ENCODE measurements at regions not wholly inside any gene's neighbourhood (a gene's known extent, or its start where the extent isn't known, plus 50 kb on each side); places are given as distances from the start of the nearest gene placed in this dataset.
A peak's percentile ranks its signal among the peaks of the same experiment; 100 is the strongest.
"Not testable (repeated sequence)": the region's sequence is repeated elsewhere in the genome, so short reads cannot be mapped to it uniquely, and the experiment has no call there.

- H3K9me1 ChIP-seq (ENCODE audit: control insufficient read depth, extremely low read depth, insufficient read depth, low read length); H3K79me2 ChIP-seq (ENCODE audit: control insufficient read depth, insufficient read depth, low read length); FAIRE-seq; H3K4me1 ChIP-seq (ENCODE audit: control insufficient read depth, extremely low read depth, insufficient read depth, low read length); H3K36me3 ChIP-seq (ENCODE audit: control insufficient read depth in 2 of 2, extremely low read depth in 1 of 2, insufficient read depth in 2 of 2, low read length in 2 of 2); H3K9me3 ChIP-seq (ENCODE audit: control insufficient read depth, low read depth, low read length); dilution Hi-C loops (cut with MboI; ENCODE audit: extremely low pct_ligation_motif_present, low sequenced_read_pairs); DNase-seq (ENCODE audit: low read depth, low spot score); H3K4me2 ChIP-seq (ENCODE audit: control insufficient read depth, extremely low read depth, insufficient read depth, low read depth, low read length); H3K9ac ChIP-seq (ENCODE audit: control insufficient read depth, extremely low read depth, insufficient read depth, low read length); H3K27me3 ChIP-seq (ENCODE audit: control insufficient read depth, extremely low read depth, insufficient read depth, low read length); H3K4me3 ChIP-seq (ENCODE audit: control insufficient read depth in 2 of 3, extremely low read depth in 1 of 3, insufficient read depth in 2 of 3, low read depth in 1 of 3, low read length in 3 of 3); H2AFZ ChIP-seq (ENCODE audit: control insufficient read depth, low read length); H4K20me1 ChIP-seq (ENCODE audit: control insufficient read depth, extremely low read depth, insufficient read depth, low read length): not testable (repeated sequence)
- H3K27ac ChIP-seq (ENCODE audit: control insufficient read depth, insufficient read depth, low read length): peak overlapping the region; percentile 20
Measured at GRCh38 chr1:120529475-120530089, 114.7 kb downstream of the NBPF8 start.

GRCh38 chr1:120531455-120531854 is 116.6 kb downstream of the NBPF8 start:
- dilution Hi-C loops (cut with MboI; ENCODE audit: extremely low pct_ligation_motif_present, low sequenced_read_pairs); DNase-seq (ENCODE audit: low read depth, low spot score); H3K4me3 ChIP-seq (ENCODE audit: control insufficient read depth in 2 of 3, extremely low read depth in 1 of 3, insufficient read depth in 2 of 3, low read depth in 1 of 3, low read length in 3 of 3); H3K4me1 ChIP-seq (ENCODE audit: control insufficient read depth, extremely low read depth, insufficient read depth, low read length); H2AFZ ChIP-seq (ENCODE audit: control insufficient read depth, low read length); H3K4me2 ChIP-seq (ENCODE audit: control insufficient read depth, extremely low read depth, insufficient read depth, low read depth, low read length); H3K27ac ChIP-seq (ENCODE audit: control insufficient read depth, insufficient read depth, low read length); H3K9ac ChIP-seq (ENCODE audit: control insufficient read depth, extremely low read depth, insufficient read depth, low read length); H4K20me1 ChIP-seq (ENCODE audit: control insufficient read depth, extremely low read depth, insufficient read depth, low read length); H3K27me3 ChIP-seq (ENCODE audit: control insufficient read depth, extremely low read depth, insufficient read depth, low read length); H3K9me3 ChIP-seq (ENCODE audit: control insufficient read depth, low read depth, low read length); H3K9me1 ChIP-seq (ENCODE audit: control insufficient read depth, extremely low read depth, insufficient read depth, low read length); FAIRE-seq; H3K36me3 ChIP-seq (ENCODE audit: control insufficient read depth in 2 of 2, extremely low read depth in 1 of 2, insufficient read depth in 2 of 2, low read length in 2 of 2); H3K79me2 ChIP-seq (ENCODE audit: control insufficient read depth, insufficient read depth, low read length): not testable (repeated sequence)

- H3K4me3 ChIP-seq (ENCODE audit: control insufficient read depth in 2 of 3, extremely low read depth in 1 of 3, insufficient read depth in 2 of 3, low read depth in 1 of 3, low read length in 3 of 3); H4K20me1 ChIP-seq (ENCODE audit: control insufficient read depth, extremely low read depth, insufficient read depth, low read length); H3K4me1 ChIP-seq (ENCODE audit: control insufficient read depth, extremely low read depth, insufficient read depth, low read length); H3K9ac ChIP-seq (ENCODE audit: control insufficient read depth, extremely low read depth, insufficient read depth, low read length); H2AFZ ChIP-seq (ENCODE audit: control insufficient read depth, low read length); H3K9me1 ChIP-seq (ENCODE audit: control insufficient read depth, extremely low read depth, insufficient read depth, low read length); H3K79me2 ChIP-seq (ENCODE audit: control insufficient read depth, insufficient read depth, low read length); H3K36me3 ChIP-seq (ENCODE audit: control insufficient read depth in 2 of 2, extremely low read depth in 1 of 2, insufficient read depth in 2 of 2, low read length in 2 of 2); FAIRE-seq; DNase-seq (ENCODE audit: low read depth, low spot score); dilution Hi-C loops (cut with MboI; ENCODE audit: extremely low pct_ligation_motif_present, low sequenced_read_pairs); H3K9me3 ChIP-seq (ENCODE audit: control insufficient read depth, low read depth, low read length); H3K27me3 ChIP-seq (ENCODE audit: control insufficient read depth, extremely low read depth, insufficient read depth, low read length): not testable (repeated sequence)
- Histone ChIP-seq H3K27ac (ENCODE audit: control insufficient read depth, insufficient read depth, low read length) (peak overlapping the region; percentile 67), H3K4me2 (ENCODE audit: control insufficient read depth, extremely low read depth, insufficient read depth, low read depth, low read length) (peak overlapping the region; percentile 48)
Measured at GRCh38 chr1:120534361-120535047, 119.7 kb downstream of the NBPF8 start.

- H3K4me1 ChIP-seq (ENCODE audit: control insufficient read depth, extremely low read depth, insufficient read depth, low read length); H3K79me2 ChIP-seq (ENCODE audit: control insufficient read depth, insufficient read depth, low read length); H3K9me3 ChIP-seq (ENCODE audit: control insufficient read depth, low read depth, low read length); DNase-seq (ENCODE audit: low read depth, low spot score); H3K27me3 ChIP-seq (ENCODE audit: control insufficient read depth, extremely low read depth, insufficient read depth, low read length); dilution Hi-C loops (cut with MboI; ENCODE audit: extremely low pct_ligation_motif_present, low sequenced_read_pairs); H4K20me1 ChIP-seq (ENCODE audit: control insufficient read depth, extremely low read depth, insufficient read depth, low read length); H2AFZ ChIP-seq (ENCODE audit: control insufficient read depth, low read length); FAIRE-seq; H3K9me1 ChIP-seq (ENCODE audit: control insufficient read depth, extremely low read depth, insufficient read depth, low read length); H3K9ac ChIP-seq (ENCODE audit: control insufficient read depth, extremely low read depth, insufficient read depth, low read length); H3K36me3 ChIP-seq (ENCODE audit: control insufficient read depth in 2 of 2, extremely low read depth in 1 of 2, insufficient read depth in 2 of 2, low read length in 2 of 2); H3K4me3 ChIP-seq (ENCODE audit: control insufficient read depth in 2 of 3, extremely low read depth in 1 of 3, insufficient read depth in 2 of 3, low read depth in 1 of 3, low read length in 3 of 3): not testable (repeated sequence)
- Histone ChIP-seq H3K27ac (ENCODE audit: control insufficient read depth, insufficient read depth, low read length) (peak overlapping the region; percentile 67), H3K4me2 (ENCODE audit: control insufficient read depth, extremely low read depth, insufficient read depth, low read depth, low read length) (peak overlapping the region; percentile 48)
Measured at GRCh38 chr1:120535052-120535451, 120.2 kb downstream of the NBPF8 start.

GRCh38 chr1:120541394-120541793 is 126.6 kb downstream of the NBPF8 start:
- H3K4me3 ChIP-seq (ENCODE audit: control insufficient read depth in 2 of 3, extremely low read depth in 1 of 3, insufficient read depth in 2 of 3, low read depth in 1 of 3, low read length in 3 of 3); H3K4me1 ChIP-seq (ENCODE audit: control insufficient read depth, extremely low read depth, insufficient read depth, low read length); H3K27me3 ChIP-seq (ENCODE audit: control insufficient read depth, extremely low read depth, insufficient read depth, low read length); H3K9ac ChIP-seq (ENCODE audit: control insufficient read depth, extremely low read depth, insufficient read depth, low read length); dilution Hi-C loops (cut with MboI; ENCODE audit: extremely low pct_ligation_motif_present, low sequenced_read_pairs); FAIRE-seq; H3K79me2 ChIP-seq (ENCODE audit: control insufficient read depth, insufficient read depth, low read length); H3K9me1 ChIP-seq (ENCODE audit: control insufficient read depth, extremely low read depth, insufficient read depth, low read length); DNase-seq (ENCODE audit: low read depth, low spot score); H3K36me3 ChIP-seq (ENCODE audit: control insufficient read depth in 2 of 2, extremely low read depth in 1 of 2, insufficient read depth in 2 of 2, low read length in 2 of 2); H4K20me1 ChIP-seq (ENCODE audit: control insufficient read depth, extremely low read depth, insufficient read depth, low read length); H3K9me3 ChIP-seq (ENCODE audit: control insufficient read depth, low read depth, low read length); H2AFZ ChIP-seq (ENCODE audit: control insufficient read depth, low read length); H3K27ac ChIP-seq (ENCODE audit: control insufficient read depth, insufficient read depth, low read length); H3K4me2 ChIP-seq (ENCODE audit: control insufficient read depth, extremely low read depth, insufficient read depth, low read depth, low read length): not testable (repeated sequence)
